ENCODE measurements at regions not wholly inside any gene's neighbourhood (a gene's known extent, or its start where the extent isn't known, plus 50 kb on each side); places are given as distances from the start of the nearest gene placed in this dataset.

- TF ChIP-seq CTCF (IDR thresholded peaks at IDR 0.05; ENCODE audit: borderline replicate concordance, extremely low read depth, low read length, poor library complexity, severe bottlenecking), result no peak
- TF ChIP-seq EZH2 (IDR thresholded peaks at IDR 0.05; ENCODE audit: borderline replicate concordance, low read depth, low read length, severe bottlenecking), result no peak
Measured at GRCh38 chr2:67694445-67694844, 297.3 kb downstream of the ETAA1 start.

All from DND-41 (cell line).